ENCODE measurements at regions not wholly inside any gene's neighbourhood (a gene's known extent, or its start where the extent isn't known, plus 50 kb on each side); places are given as distances from the start of the nearest gene placed in this dataset.

DNA sequence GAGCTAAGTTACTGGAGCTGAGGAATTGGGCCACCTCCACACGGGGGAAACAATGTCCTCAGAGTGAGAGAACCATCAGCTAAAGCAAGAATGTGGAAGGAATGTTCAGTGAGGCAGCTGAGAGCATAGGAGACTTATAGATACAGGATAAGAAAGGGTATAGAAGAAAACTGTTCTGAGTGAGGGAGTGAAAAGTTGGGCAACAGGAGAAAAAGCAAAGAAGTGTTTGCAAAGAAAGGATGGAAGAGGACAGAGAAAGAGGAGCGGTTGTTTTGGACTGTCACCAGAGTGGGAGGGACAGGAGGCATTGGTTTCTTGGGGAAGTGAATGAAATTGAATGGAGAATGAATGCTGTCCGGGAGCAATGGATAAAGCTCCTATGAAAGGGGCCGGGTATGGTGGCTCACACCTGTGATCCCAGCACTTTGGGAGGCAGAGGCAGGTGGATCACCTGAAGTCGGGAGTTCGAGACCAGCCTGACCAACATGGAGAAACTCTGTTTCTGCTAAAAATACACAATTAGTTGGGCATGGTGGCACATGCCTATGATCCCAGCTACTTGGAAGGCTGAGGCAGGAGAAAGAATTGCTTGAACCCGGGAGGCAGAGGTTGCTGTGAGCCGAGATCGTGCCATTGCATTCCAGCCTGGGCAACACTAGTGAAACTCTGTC lies 296.5 kb downstream of the ADGB start:
- DNase-seq (ENCODE audit: low read depth, low spot score): no peak
- ChIA-PET POLR2A (interaction anchor here (0.6 kb wide), 1 partner anchor 309 kb away, joined by 3 read pairs; the partner anchor contains the start of gene STXBP5), CTCF (interaction anchor here (1.2 kb wide), 1 partner anchor 37 kb away, joined by 3 read pairs; no protein-coding TSS in a partner anchor)
- TF ChIP-seq CTCF (IDR thresholded peaks at IDR 0.05; ENCODE audit: insufficient read depth, low read length, missing control alignments): no peak
- no peak overlapping the region for H3K4me3 ChIP-seq (ENCODE audit: low read depth, low read length)

- no peak for DNase-seq (ENCODE audit: low read depth, low spot score)
- no peak for TF ChIP-seq CTCF (IDR thresholded peaks at IDR 0.05; ENCODE audit: insufficient read depth, low read length, missing control alignments)
- CTCF ChIA-PET: no interaction called here
- POLR2A ChIA-PET: no interaction called here
- no peak overlapping the region for H3K4me3 ChIP-seq (ENCODE audit: low read depth, low read length)
Observed at GRCh38 chr6:146895772-146896061, 296.9 kb downstream of the ADGB start.

GRCh38 chr6:146896062-146896813 lies 297.5 kb downstream of the ADGB start:
- no peak for DNase-seq (ENCODE audit: low read depth, low spot score)
- CTCF ChIA-PET: interaction anchor here (0.5 kb wide), 1 partner anchor 39 kb away, joined by 3 read pairs; no protein-coding TSS in a partner anchor
- POLR2A ChIA-PET: no interaction called here
- no peak overlapping the region for H3K4me3 ChIP-seq (ENCODE audit: low read depth, low read length)
- no peak for TF ChIP-seq CTCF (IDR thresholded peaks at IDR 0.05; ENCODE audit: insufficient read depth, low read length, missing control alignments)

DNA sequence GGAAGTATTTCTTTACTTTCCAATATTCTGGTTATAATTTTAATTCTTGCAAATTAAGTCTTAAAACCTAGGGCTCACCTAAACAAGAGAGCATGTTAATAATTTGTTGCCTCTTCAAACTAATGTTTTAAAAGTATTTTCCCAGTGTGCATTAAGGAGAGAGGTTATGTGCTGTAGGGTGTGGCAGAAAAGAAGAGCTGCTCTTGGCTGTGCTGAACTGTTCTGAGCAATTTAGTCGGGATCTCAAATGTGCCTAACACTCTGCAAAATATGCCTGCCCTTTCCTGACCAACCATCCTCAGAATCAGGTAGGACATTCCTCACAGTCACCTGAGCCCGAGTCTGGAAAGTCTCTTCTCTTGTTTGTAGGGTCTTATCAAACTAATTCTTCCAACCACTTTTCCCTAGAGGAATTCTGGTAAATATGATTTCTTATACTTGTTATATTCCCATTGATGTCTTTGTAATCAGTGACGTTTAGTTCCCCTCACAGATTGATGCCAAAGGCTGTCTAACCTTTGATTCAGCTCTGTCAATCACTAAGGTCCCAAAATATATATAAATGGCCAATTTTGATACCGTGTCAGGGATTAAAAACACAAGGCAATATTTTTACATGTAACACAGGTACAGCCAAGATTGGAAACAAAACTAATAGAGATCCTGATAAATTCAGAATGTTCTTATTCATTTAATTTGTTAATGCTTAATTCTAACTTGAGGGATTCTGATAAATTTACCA lies 298.4 kb downstream of the ADGB start:
- POLR2A ChIA-PET: no interaction called here
- no peak overlapping the region for H3K4me3 ChIP-seq (ENCODE audit: low read depth, low read length)
- no peak for DNase-seq (ENCODE audit: low read depth, low spot score)
- CTCF ChIA-PET: interaction anchor here (0.5 kb wide), 1 partner anchor 38 kb away, joined by 3 read pairs; no protein-coding TSS in a partner anchor
- TF ChIP-seq CTCF (IDR thresholded peaks at IDR 0.05; ENCODE audit: insufficient read depth, low read length, missing control alignments): no peak

DNA sequence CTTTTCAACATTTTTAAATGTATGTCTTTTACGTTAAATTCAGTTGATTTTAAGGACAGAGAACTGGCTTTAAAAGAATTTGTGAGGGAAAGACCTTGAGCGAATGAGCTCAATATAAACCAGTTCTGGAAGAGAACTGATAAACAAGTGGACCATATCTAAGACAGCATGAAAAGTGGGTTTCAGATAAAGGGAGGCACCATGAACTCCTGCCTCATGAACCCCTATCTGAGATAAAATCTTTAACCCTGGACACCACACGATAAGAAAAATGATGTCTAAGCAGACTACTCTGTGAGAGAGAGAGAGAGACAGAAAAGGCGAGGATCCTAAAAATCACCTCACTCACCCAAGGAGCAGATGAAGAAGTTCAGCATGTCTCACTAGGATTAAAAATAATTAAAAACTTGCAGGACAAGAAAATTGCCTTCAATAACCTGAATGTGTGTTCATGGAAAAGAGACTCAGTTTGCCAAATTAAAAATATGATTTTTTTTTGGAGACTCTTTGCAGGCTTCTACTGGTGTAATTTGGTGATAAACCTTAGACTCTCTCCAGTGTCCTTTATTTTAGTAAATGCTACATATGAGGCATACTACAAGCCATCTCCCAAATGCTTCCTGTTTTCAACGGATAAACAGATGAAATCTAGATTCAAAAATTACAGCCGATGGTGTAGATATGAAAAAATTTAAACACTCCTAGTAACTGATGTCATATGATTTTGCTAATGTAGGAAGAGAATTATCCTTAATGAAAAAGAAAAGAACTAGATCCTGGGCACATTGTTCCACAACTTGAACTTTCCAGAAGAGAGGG lies 299.5 kb downstream of the ADGB start:
- TF ChIP-seq CTCF (IDR thresholded peaks at IDR 0.05; ENCODE audit: insufficient read depth, low read length, missing control alignments): no peak
- no peak overlapping the region for H3K4me3 ChIP-seq (ENCODE audit: low read depth, low read length)
- ChIA-PET POLR2A (no interaction called here), CTCF (no interaction called here)
- DNase-seq (ENCODE audit: low read depth, low spot score): no peak

Measured in AG04449 (cell line).